Panc1 (cell line): ENCODE measurements at regions not wholly inside any gene's neighbourhood (a gene's known extent, or its start where the extent isn't known, plus 50 kb on each side); places are given as distances from the start of the nearest gene placed in this dataset.

Source experiments
- CTCF ChIP-seq: fragments of 450-650 bp; IDR thresholded peaks from 2 replicates; pipeline ENCODE4 v1.5.1; 2017; ENCODE audit warnings: mild to moderate bottlenecking
- POLR2AphosphoS5 ChIP-seq: IDR thresholded peaks from 2 replicates; pipeline ENCODE4 v1.6.1; 2012; ENCODE audit warnings: mild to moderate bottlenecking, low read depth, low read length, moderate library complexity
- REST ChIP-seq, 2 experiments: IDR thresholded peaks; 2 replicates each; pipeline ENCODE4 v1.6.1; 2011 to 2012; ENCODE audit warnings: low read depth in 2 of 2, control low read depth in 1 of 2, low read length in 1 of 2, mild to moderate bottlenecking in 1 of 2, moderate library complexity in 1 of 2; ENCODE audit not compliant: insufficient read depth in 1 of 2
- SIN3A ChIP-seq: IDR thresholded peaks from 2 replicates; pipeline ENCODE4 v1.6.1; 2012; ENCODE audit warnings: low read depth, mild to moderate bottlenecking, low read length, moderate library complexity, borderline replicate concordance; ENCODE audit not compliant: insufficient read depth
- TCF7L2 ChIP-seq: IDR thresholded peaks from 2 replicates; pipeline ENCODE4 v1.6.1; 2011; ENCODE audit warnings: mild to moderate bottlenecking, low read depth, low read length, inconsistent platforms

- TF ChIP-seq CTCF (no peak), POLR2AphosphoS5 (no peak), TCF7L2 (no peak), SIN3A (no peak), REST (IDR thresholded peaks at IDR 0.05; ENCODE audit: insufficient read depth in 1 of 2, low read depth in 2 of 2, low read length in 1 of 2) (no peak)
These were observed 52.9 kb upstream of the APCDD1L start for GRCh38 chr20:58568126-58568482.
